ENCODE measurements at regions not wholly inside any gene's neighbourhood (a gene's known extent, or its start where the extent isn't known, plus 50 kb on each side); places are given as distances from the start of the nearest gene placed in this dataset.

- no peak for TF ChIP-seq CTCF (IDR thresholded peaks at IDR 0.05; ENCODE audit: insufficient read depth, low read length)
- no peak for TF ChIP-seq POLR2AphosphoS5 (IDR thresholded peaks at IDR 0.05; ENCODE audit: low read depth)
These were observed 189.2 kb upstream of the PBX1 start for GRCh38 chr1:164369698-164370365.

All from HL-60 (cell line).